HepG2 (cell line): ENCODE measurements at regions not wholly inside any gene's neighbourhood (a gene's known extent, or its start where the extent isn't known, plus 50 kb on each side); places are given as distances from the start of the nearest gene placed in this dataset.

Experiments
- ATAC-seq: fragments of 200-7000 bp; cut with Tn5 transposase; 3 replicates; pipeline ENCODE4 v1.9.1; 2020; ENCODE audit warnings: mild to moderate bottlenecking, moderate library complexity
- BruUV-seq: library from RNA; stranded (reverse); fragments of 400-500 nt; replicated peaks from 2 replicates; lab custom pipeline; 2021; lab: Mats Ljungman, UMichigan
- CTCF ChIA-PET: fragments of 300-600 bp; formaldehyde crosslinking; extraction: SDS; loops from one replicate; lab custom pipeline; 2021; ENCODE audit warnings: low total read pairs, inconsistent platforms, low intra/inter-chr PET ratio; lab: Yijun Ruan, JAX
- POLR2A ChIA-PET: fragments of 350-600 bp; sonication (Branson Sonifier 250); formaldehyde crosslinking; loops from one replicate; lab custom pipeline; 2020; ENCODE audit warnings: antibody characterized with exemption, inconsistent platforms; lab: Yijun Ruan, JAX
- DNase-seq: peaks from one replicate; pipeline ENCODE4 v3.0.0-alpha.2; 2015; ENCODE audit warnings: low spot score
- FAIRE-seq: peaks from 3 replicates; lab custom pipeline; 2011; peaks lifted over from hg19 to GRCh38; lab: Jason Lieb, UNC
- H2AFZ ChIP-seq: one replicate; pipeline ENCODE4 v1.6.1; 2011; ENCODE audit warnings: low read length, inconsistent platforms
- H3K27ac ChIP-seq: fragments of 300-600 bp; 3 replicates; pipeline ENCODE4 v1.8.0; 2011; ENCODE audit warnings: mixed run types, mild to moderate bottlenecking, mixed read lengths, low read length, inconsistent platforms; ENCODE audit not compliant: insufficient read depth; ENCODE audit errors: extremely low read length
- H3K27me3 ChIP-seq, 2 experiments: fragments of 200-600 bp in 1 of 2; 2 replicates in 1 of 2; 3 replicates in 1 of 2; pipeline versions ENCODE4 v1.6.0 to v1.8.0; 2011; ENCODE audit warnings: low read length in 2 of 2, mild to moderate bottlenecking in 2 of 2, moderate library complexity in 2 of 2, inconsistent platforms in 1 of 2; ENCODE audit not compliant: insufficient read depth in 2 of 2, control insufficient read depth in 1 of 2
- H3K36me3 ChIP-seq, 2 experiments: fragments of 200-600 bp in 1 of 2; replicated peaks in 1 of 2; 2 replicates in 1 of 2; 3 replicates in 1 of 2; pipeline versions ENCODE4 v1.5.1 to v1.8.0; 2011; ENCODE audit warnings: low read length in 2 of 2, inconsistent platforms in 1 of 2; ENCODE audit not compliant: insufficient read depth in 2 of 2, control insufficient read depth in 1 of 2
- H3K4me1 ChIP-seq: 2 replicates; pipeline ENCODE4 v1.5.1; 2012; ENCODE audit warnings: low read length, inconsistent platforms; ENCODE audit not compliant: insufficient read depth
- H3K4me2 ChIP-seq: 2 replicates; pipeline ENCODE4 v1.6.0; 2011; ENCODE audit warnings: low read depth, low read length, inconsistent platforms
- H3K4me3 ChIP-seq, 3 experiments: fragments of 200-600 bp in 1 of 3; sonication (generic), shearing (Covaris generic) in 1 of 3; replicated peaks in 1 of 3; 2 replicates each; pipeline ENCODE4 v1.5.1; 2011 to 2016; ENCODE audit warnings: low read length in 3 of 3, inconsistent platforms in 2 of 3, low read depth in 2 of 3, mild to moderate bottlenecking in 2 of 3, control low read depth in 1 of 3, mixed read lengths in 1 of 3; ENCODE audit not compliant: insufficient read depth in 1 of 3
- H3K79me2 ChIP-seq: one replicate; pipeline ENCODE4 v1.6.1; 2011; ENCODE audit warnings: low read length, inconsistent platforms; ENCODE audit not compliant: insufficient read depth
- H3K9ac ChIP-seq: 2 replicates; pipeline ENCODE4 v1.6.0; 2011; ENCODE audit warnings: mild to moderate bottlenecking, low read depth, low read length, inconsistent platforms; ENCODE audit not compliant: insufficient read depth
- H3K9me3 ChIP-seq: 2 replicates; pipeline ENCODE4 v1.5.1; 2012; ENCODE audit warnings: mild to moderate bottlenecking, low read length
- H4K20me1 ChIP-seq: 2 replicates; pipeline ENCODE4 v1.6.0; 2011; ENCODE audit warnings: inconsistent platforms, mild to moderate bottlenecking, low read length, moderate library complexity; ENCODE audit not compliant: insufficient read depth
- ELF4 ChIP-seq: sonication (generic); formaldehyde crosslinking; IDR thresholded peaks from 2 replicates; pipeline ENCODE4 v1.5.0; 2020; ENCODE audit warnings: missing genetic modification reagents, mild to moderate bottlenecking, moderate library complexity, borderline replicate concordance
- HNF4A ChIP-seq: sonication (generic); formaldehyde crosslinking; IDR thresholded peaks from 2 replicates; pipeline ENCODE4 v1.4.0; 2020; ENCODE audit warnings: missing genetic modification reagents
- KLF6 ChIP-seq: IDR thresholded peaks from 2 replicates; pipeline ENCODE4 v1.8.0; 2016; ENCODE audit warnings: missing biosample characterization, missing genetic modification reagents
- MIER3 ChIP-seq: IDR thresholded peaks from 2 replicates; pipeline ENCODE4 v1.6.1; 2016; ENCODE audit warnings: missing compliant biosample characterization, borderline replicate concordance
- MXD4 ChIP-seq: IDR thresholded peaks from 2 replicates; pipeline ENCODE4 v1.6.1; 2016; ENCODE audit warnings: mild to moderate bottlenecking, missing biosample characterization, missing genetic modification reagents
- NAIF1 ChIP-seq: sonication (generic); formaldehyde crosslinking; IDR thresholded peaks from 2 replicates; pipeline ENCODE4 v1.5.0; 2020; ENCODE audit warnings: mild to moderate bottlenecking, missing genetic modification reagents, borderline replicate concordance
- SRF ChIP-seq: IDR thresholded peaks from 2 replicates; pipeline ENCODE4 v1.6.1; 2011; ENCODE audit warnings: mild to moderate bottlenecking, low read depth, low read length, moderate library complexity
- XRCC5 ChIP-seq: fragments of 200-400 bp; formaldehyde crosslinking; optimal IDR thresholded peaks from 2 replicates; pipeline ENCODE3; 2017; ENCODE audit warnings: mild to moderate bottlenecking, low read length
- ZNF672 ChIP-seq: sonication (generic); formaldehyde crosslinking; IDR thresholded peaks from 2 replicates; pipeline ENCODE4 v1.8.1; 2022; ENCODE audit warnings: missing genetic modification reagents
- ZNF773 ChIP-seq: sonication (generic); formaldehyde crosslinking; IDR thresholded peaks from 2 replicates; pipeline ENCODE4 v1.4.0; 2020; ENCODE audit warnings: missing genetic modification reagents, borderline replicate concordance
- WGBS: methylation state at CpG from one replicate; pipeline ENCODE4 v1.1.6; 2017; ENCODE audit warnings: low lambda C conversion rate; 5-methylcytosine and 5-hydroxymethylcytosine counted together
- in situ Hi-C: cut with HindIII; loops from 2 replicates; pipeline ENCODE4 v1.10.0; 2017; ENCODE audit warnings: low pct_unique_long_range_greater_than_20kb; ENCODE audit not compliant: extremely low pct_ligation_motif_present
- intact Hi-C: fragments of 100-400 bp; cut with micrococcal nuclease; formaldehyde crosslinking; loops from one replicate; pipeline ENCODE4 v1.10.0; 2022; ENCODE audit not compliant: unreplicated experiment
- TF ChIP-seq, protein P1 (sequence below): IDR thresholded peaks from 2 replicates; pipeline ENCODE4 v1.6.1; 2016; ENCODE audit warnings: low read depth, missing genetic modification reagents, missing compliant biosample characterization
- TF ChIP-seq, protein P2 (sequence below): fragments of 450-650 bp; IDR thresholded peaks from 2 replicates; pipeline ENCODE4 v1.6.1; 2017; ENCODE audit warnings: mild to moderate bottlenecking

DNA sequence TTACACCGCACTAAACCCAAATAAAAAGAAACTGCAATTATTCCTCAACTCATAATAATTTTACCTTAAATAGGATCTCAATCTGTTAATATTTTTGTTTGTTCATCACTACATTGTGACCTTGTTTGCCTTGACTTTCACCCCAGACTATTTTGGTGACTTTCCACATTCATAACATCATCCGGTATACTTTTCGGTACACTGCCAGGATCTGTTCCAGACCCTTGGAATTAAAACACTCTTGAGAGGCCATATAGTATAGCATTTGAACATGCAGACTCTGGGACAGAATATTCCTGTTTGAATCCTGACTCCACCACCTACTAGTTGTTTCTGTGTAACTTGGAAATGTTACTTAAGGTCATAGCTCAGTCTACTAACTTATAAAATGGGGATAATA is 577.4 kb downstream of the METTL4 start:
- FAIRE-seq = no peak
- BruUV-seq = no TSS peak

DNA sequence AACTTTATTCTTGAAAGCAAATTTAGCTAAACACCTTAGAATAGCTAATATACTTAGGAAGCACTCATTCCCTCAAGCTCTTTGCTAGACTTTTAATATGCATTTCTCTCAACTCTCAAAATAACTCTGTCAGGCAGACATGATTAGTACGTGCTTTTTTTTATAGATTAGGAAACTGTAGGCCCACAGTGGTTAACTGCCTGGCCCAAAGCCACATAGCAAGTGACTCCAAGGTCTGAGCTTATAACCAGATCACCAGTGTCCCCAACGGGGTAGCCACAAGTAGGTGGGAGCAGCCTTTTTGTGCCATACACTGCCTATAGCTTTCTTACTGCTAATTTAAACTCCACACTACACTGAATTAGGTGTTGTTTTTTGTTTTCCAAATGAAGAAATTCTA is 576.8 kb downstream of the METTL4 start:
- Histone ChIP-seq H3K4me3 (no peak overlapping the region), H4K20me1 (no peaks in the 10 kb centered on the region), H3K79me2 (no peaks in the 10 kb centered on the region), H3K9me3 (no peaks in the 10 kb centered on the region), H3K4me2 (no peak overlapping the region), H3K27me3 (no peaks in the 10 kb centered on the region), H3K36me3 (no peaks in the 10 kb centered on the region), H2AFZ (no peak overlapping the region), H3K4me1 (no peaks in the 10 kb centered on the region), H3K9ac (no peak overlapping the region), H3K27ac (no peak overlapping the region)
- in situ Hi-C loops (no loop called here), intact Hi-C loops (no loop called here)
- WGBS = 0% methylated on average over 2 of the region's 2 CpGs
- no peak for ATAC-seq
- POLR2A ChIA-PET = no interaction called here
- no TSS peak for BruUV-seq
- CTCF ChIA-PET = no interaction called here
- DNase-seq = no peak
- no peak for TF ChIP-seq SRF
- no peak for TF ChIP-seq ZNF773 (CRISPR knock-in tag)
- TF ChIP-seq KLF6 = no peak
- TF ChIP-seq ELF4 (CRISPR knock-in tag) = no peak
- TF ChIP-seq, protein P1, sequence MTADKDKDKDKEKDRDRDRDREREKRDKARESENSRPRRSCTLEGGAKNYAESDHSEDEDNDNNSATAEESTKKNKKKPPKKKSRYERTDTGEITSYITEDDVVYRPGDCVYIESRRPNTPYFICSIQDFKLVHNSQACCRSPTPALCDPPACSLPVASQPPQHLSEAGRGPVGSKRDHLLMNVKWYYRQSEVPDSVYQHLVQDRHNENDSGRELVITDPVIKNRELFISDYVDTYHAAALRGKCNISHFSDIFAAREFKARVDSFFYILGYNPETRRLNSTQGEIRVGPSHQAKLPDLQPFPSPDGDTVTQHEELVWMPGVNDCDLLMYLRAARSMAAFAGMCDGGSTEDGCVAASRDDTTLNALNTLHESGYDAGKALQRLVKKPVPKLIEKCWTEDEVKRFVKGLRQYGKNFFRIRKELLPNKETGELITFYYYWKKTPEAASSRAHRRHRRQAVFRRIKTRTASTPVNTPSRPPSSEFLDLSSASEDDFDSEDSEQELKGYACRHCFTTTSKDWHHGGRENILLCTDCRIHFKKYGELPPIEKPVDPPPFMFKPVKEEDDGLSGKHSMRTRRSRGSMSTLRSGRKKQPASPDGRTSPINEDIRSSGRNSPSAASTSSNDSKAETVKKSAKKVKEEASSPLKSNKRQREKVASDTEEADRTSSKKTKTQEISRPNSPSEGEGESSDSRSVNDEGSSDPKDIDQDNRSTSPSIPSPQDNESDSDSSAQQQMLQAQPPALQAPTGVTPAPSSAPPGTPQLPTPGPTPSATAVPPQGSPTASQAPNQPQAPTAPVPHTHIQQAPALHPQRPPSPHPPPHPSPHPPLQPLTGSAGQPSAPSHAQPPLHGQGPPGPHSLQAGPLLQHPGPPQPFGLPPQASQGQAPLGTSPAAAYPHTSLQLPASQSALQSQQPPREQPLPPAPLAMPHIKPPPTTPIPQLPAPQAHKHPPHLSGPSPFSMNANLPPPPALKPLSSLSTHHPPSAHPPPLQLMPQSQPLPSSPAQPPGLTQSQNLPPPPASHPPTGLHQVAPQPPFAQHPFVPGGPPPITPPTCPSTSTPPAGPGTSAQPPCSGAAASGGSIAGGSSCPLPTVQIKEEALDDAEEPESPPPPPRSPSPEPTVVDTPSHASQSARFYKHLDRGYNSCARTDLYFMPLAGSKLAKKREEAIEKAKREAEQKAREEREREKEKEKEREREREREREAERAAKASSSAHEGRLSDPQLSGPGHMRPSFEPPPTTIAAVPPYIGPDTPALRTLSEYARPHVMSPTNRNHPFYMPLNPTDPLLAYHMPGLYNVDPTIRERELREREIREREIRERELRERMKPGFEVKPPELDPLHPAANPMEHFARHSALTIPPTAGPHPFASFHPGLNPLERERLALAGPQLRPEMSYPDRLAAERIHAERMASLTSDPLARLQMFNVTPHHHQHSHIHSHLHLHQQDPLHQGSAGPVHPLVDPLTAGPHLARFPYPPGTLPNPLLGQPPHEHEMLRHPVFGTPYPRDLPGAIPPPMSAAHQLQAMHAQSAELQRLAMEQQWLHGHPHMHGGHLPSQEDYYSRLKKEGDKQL (CRISPR knock-in tag) = no peak
- no peak for TF ChIP-seq NAIF1
- FAIRE-seq = no peak

More for the DNA sequence above, 577.4 kb downstream of the METTL4 start:
- intact Hi-C loops (no loop called here), in situ Hi-C loops (no loop called here)
- ChIA-PET CTCF (no interaction called here), POLR2A (no interaction called here)
- Histone ChIP-seq H3K27ac (no peak overlapping the region), H3K4me3 (no peak overlapping the region), H3K9me3 (no peaks in the 10 kb centered on the region), H2AFZ (no peak overlapping the region), H3K79me2 (no peaks in the 10 kb centered on the region), H3K4me2 (no peak overlapping the region), H3K9ac (no peak overlapping the region), H4K20me1 (no peaks in the 10 kb centered on the region), H3K36me3 (no peaks in the 10 kb centered on the region), H3K27me3 (no peaks in the 10 kb centered on the region), H3K4me1 (no peaks in the 10 kb centered on the region)
- ATAC-seq (no peak), DNase-seq (no peak)
- no peak for TF ChIP-seq XRCC5
- no peak for TF ChIP-seq MXD4
- TF ChIP-seq ZNF672 (CRISPR knock-in tag) = no peak
- no peak for TF ChIP-seq HNF4A (CRISPR knock-in tag)
- TF ChIP-seq, protein P2, sequence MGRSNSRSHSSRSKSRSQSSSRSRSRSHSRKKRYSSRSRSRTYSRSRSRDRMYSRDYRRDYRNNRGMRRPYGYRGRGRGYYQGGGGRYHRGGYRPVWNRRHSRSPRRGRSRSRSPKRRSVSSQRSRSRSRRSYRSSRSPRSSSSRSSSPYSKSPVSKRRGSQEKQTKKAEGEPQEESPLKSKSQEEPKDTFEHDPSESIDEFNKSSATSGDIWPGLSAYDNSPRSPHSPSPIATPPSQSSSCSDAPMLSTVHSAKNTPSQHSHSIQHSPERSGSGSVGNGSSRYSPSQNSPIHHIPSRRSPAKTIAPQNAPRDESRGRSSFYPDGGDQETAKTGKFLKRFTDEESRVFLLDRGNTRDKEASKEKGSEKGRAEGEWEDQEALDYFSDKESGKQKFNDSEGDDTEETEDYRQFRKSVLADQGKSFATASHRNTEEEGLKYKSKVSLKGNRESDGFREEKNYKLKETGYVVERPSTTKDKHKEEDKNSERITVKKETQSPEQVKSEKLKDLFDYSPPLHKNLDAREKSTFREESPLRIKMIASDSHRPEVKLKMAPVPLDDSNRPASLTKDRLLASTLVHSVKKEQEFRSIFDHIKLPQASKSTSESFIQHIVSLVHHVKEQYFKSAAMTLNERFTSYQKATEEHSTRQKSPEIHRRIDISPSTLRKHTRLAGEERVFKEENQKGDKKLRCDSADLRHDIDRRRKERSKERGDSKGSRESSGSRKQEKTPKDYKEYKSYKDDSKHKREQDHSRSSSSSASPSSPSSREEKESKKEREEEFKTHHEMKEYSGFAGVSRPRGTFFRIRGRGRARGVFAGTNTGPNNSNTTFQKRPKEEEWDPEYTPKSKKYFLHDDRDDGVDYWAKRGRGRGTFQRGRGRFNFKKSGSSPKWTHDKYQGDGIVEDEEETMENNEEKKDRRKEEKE = no peak
- TF ChIP-seq MIER3 (CRISPR knock-in tag) = no peak
- 97% methylated on average over 3 of the region's 3 CpGs for WGBS
